ENCODE measurements at regions not wholly inside any gene's neighbourhood (a gene's known extent, or its start where the extent isn't known, plus 50 kb on each side); places are given as distances from the start of the nearest gene placed in this dataset.

- TF ChIP-seq CTCF (IDR thresholded peaks at IDR 0.05; ENCODE audit: low read depth, low read length): no peak
- DNase-seq: no peak
- no peak overlapping the region for H3K4me3 ChIP-seq (ENCODE audit: low read depth, low read length)
- no peaks in the 10 kb centered on the region for H3K4me1 ChIP-seq
- H3K36me3 ChIP-seq: no peaks in the 10 kb centered on the region
- no peaks in the 10 kb centered on the region for H3K9me3 ChIP-seq
- no peaks in the 10 kb centered on the region for H3K27me3 ChIP-seq
Observed at GRCh38 chr2:224183086-224183485, 144.0 kb upstream of the SERPINE2 start.

GRCh38 chr2:224182498-224182897, 143.4 kb upstream of the SERPINE2 start:
- H3K27me3 ChIP-seq: no peaks in the 10 kb centered on the region
- no peak for TF ChIP-seq CTCF (IDR thresholded peaks at IDR 0.05; ENCODE audit: low read depth, low read length)
- no peak for DNase-seq
- H3K36me3 ChIP-seq: no peaks in the 10 kb centered on the region
- H3K4me3 ChIP-seq (ENCODE audit: low read depth, low read length): no peak overlapping the region
- no peaks in the 10 kb centered on the region for H3K9me3 ChIP-seq
- H3K4me1 ChIP-seq: no peaks in the 10 kb centered on the region

- Histone ChIP-seq H3K9me3 (no peaks in the 10 kb centered on the region), H3K36me3 (no peaks in the 10 kb centered on the region), H3K4me1 (no peaks in the 10 kb centered on the region), H3K4me3 (ENCODE audit: low read depth, low read length) (no peak overlapping the region), H3K27me3 (no peaks in the 10 kb centered on the region)
- no peak for DNase-seq
- TF ChIP-seq CTCF (IDR thresholded peaks at IDR 0.05; ENCODE audit: low read depth, low read length): no peak
Observed at GRCh38 chr2:224181534-224182155, 142.6 kb upstream of the SERPINE2 start.

DNA sequence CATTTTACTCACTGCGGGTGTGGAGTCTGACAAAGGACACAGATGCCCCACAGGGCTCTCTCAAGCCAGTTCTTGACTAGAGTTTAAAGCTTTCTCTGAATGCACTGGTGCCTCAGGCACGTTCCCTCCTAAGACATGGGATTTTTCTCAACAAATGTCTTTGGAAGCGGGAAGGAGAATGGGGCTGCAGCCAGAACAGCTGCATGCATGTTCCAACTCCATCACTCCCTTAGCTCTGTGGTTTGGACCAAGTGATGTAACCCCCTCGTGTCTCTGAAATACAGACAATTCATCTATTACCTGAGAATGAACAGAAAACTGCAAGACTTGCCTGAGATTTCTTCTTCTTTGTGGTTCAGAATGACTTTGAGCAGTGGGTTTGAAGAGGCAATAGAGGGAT, 141.7 kb upstream of the SERPINE2 start:
- H3K4me3 ChIP-seq (ENCODE audit: low read depth, low read length): no peak overlapping the region
- H3K27me3 ChIP-seq: no peaks in the 10 kb centered on the region
- no peaks in the 10 kb centered on the region for H3K9me3 ChIP-seq
- H3K36me3 ChIP-seq: no peaks in the 10 kb centered on the region
- DNase-seq: no peak
- no peak for TF ChIP-seq CTCF (IDR thresholded peaks at IDR 0.05; ENCODE audit: low read depth, low read length)
- H3K4me1 ChIP-seq: no peaks in the 10 kb centered on the region

DNA sequence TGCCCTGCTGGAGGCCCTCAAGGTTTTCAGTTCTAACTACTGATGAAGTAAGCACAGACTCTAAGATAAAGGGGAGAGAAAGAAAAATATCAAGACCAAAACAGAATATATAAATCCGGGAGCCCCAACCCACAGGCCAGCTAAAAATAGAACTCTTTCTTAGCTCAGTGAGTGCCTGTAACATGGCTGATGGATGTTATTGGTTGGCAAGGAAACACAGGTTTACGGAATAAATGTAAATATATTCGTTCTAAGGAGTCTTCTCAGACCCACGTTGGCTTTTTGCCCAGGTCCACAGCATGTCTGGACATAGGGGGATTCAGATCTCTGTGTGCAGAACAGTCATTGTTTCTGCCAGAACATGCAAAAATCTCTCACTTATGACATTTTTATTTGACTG, 139.0 kb upstream of the SERPINE2 start:
- no peak for TF ChIP-seq CTCF (IDR thresholded peaks at IDR 0.05; ENCODE audit: low read depth, low read length)
- H3K4me1 ChIP-seq: no peaks in the 10 kb centered on the region
- no peaks in the 10 kb centered on the region for H3K36me3 ChIP-seq
- DNase-seq: no peak
- H3K9me3 ChIP-seq: no peaks in the 10 kb centered on the region
- H3K27me3 ChIP-seq: no peaks in the 10 kb centered on the region
- H3K4me3 ChIP-seq (ENCODE audit: low read depth, low read length): no peak overlapping the region

DNA sequence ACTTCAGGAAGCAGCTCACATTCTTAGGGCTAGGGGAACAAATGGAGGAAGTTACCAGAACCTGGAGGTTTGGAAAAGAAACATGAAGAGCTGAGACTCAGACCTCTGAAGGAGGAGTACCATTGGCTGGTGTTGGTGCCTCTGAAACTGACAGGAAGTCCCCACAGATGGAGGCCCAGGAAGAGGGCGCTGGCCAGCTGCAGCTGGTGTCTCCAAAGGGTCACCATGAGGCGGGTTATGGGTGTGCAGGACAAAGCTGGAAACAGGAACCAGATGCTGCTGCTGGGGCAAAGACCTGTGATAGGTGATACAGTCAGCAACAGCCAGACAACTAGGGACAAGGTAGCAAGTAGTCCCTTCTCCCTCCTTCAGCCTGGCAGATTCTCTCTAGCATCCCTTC, 136.5 kb upstream of the SERPINE2 start:
- no peaks in the 10 kb centered on the region for H3K36me3 ChIP-seq
- H3K27me3 ChIP-seq: no peaks in the 10 kb centered on the region
- H3K4me1 ChIP-seq: no peaks in the 10 kb centered on the region
- H3K4me3 ChIP-seq (ENCODE audit: low read depth, low read length): no peak overlapping the region
- TF ChIP-seq CTCF (IDR thresholded peaks at IDR 0.05; ENCODE audit: low read depth, low read length): no peak
- no peaks in the 10 kb centered on the region for H3K9me3 ChIP-seq
- DNase-seq: no peak

All from BE2C (cell line).